ENCODE measurements at regions not wholly inside any gene's neighbourhood (a gene's known extent, or its start where the extent isn't known, plus 50 kb on each side); places are given as distances from the start of the nearest gene placed in this dataset.

DNA sequence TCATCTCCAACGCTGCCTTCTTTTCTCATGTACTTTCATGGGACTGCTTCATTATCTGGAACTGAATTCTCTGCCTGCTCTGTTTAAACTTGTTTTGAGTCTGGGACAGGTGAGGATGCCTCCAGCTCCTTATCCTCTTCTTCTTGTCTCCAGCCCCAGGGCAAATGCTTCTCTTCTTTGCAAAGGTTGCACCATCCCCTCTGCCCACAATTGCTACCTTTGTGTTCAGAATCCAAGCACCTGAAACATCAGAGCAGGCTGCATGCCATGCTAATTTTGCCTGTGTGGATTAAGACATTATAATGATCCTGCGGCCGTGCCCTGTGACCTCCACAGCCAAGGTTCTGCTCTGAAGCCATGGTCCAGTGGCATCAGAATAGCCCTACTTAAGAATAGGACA, 309.5 kb downstream of the EPHA4 start:
- no peak for DNase-seq (ENCODE audit: low spot score)
- Histone ChIP-seq H3K4me3 (no peak overlapping the region), H3K27ac (no peak overlapping the region)
- no peak for TF ChIP-seq CTCF (IDR thresholded peaks at IDR 0.05)

- Histone ChIP-seq H3K4me3 (no peak overlapping the region), H3K27ac (no peak overlapping the region)
- no peak for DNase-seq (ENCODE audit: low spot score)
- no peak for TF ChIP-seq CTCF (IDR thresholded peaks at IDR 0.05)
Measured at GRCh38 chr2:221263573-221263972, 308.5 kb downstream of the EPHA4 start.

- TF ChIP-seq CTCF (IDR thresholded peaks at IDR 0.05), result no peak
- Histone ChIP-seq H3K27ac (no peak overlapping the region), H3K4me3 (no peak overlapping the region)
- no peak for DNase-seq (ENCODE audit: low spot score)
Measured at GRCh38 chr2:221264318-221264717, 307.8 kb downstream of the EPHA4 start.

DNA sequence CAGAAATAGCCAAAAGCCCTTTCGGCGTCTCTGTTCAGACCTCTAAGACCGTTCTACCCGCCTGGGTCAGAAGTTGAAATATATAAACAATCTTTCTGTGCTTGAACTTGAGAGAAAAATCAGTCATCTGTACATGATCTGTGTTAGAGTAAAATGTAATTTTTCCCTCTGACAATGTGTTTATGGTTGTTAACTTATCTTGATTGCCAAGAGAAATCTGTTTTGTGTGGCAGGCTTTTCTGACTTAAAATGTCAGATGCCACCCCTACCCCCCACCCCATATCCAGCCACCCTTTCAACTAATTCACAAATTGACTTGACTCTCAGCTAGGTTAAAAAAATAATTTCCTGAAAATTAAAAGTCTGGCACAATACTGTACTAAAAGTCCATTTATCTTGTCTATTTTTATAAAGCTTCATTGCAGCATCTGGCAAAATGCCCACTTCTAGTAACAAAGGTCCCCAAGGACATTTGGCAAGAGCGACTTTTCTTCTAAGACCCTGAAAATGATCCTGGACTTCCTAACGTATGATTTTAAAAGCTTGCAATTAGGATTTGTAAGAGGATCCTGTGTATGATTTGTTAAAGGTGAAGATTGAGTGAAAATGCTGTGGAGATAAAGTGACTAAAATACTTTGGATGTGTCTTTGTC, 304.2 kb downstream of the EPHA4 start:
- TF ChIP-seq CTCF (IDR thresholded peaks at IDR 0.05), result no peak
- H3K27ac ChIP-seq, result no peak overlapping the region
- no peak overlapping the region for H3K4me3 ChIP-seq
- DNase-seq (ENCODE audit: low spot score), result no peak

DNA sequence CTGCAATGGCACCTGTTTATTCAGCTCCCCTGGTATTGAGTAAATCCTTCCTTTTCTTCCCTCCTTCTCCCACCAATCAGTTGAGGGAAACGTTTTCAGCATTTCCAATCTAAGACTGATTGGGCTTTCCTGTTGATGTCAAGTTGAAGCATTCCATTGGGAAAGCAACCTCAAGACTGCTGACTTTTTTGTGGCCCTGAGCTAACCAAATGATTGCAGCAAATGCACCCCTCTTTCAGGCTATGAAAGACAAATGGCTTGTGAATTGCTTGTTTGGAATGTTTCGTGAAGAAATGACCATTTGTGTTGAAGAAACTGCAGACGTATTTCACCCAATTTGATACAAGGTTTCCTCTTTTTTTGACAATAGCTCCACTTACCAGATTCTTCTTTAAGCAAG, 303.5 kb downstream of the EPHA4 start:
- no peak overlapping the region for H3K27ac ChIP-seq
- H3K4me3 ChIP-seq, result no peak overlapping the region
- DNase-seq (ENCODE audit: low spot score), result no peak
- no peak for TF ChIP-seq CTCF (IDR thresholded peaks at IDR 0.05)

DNA sequence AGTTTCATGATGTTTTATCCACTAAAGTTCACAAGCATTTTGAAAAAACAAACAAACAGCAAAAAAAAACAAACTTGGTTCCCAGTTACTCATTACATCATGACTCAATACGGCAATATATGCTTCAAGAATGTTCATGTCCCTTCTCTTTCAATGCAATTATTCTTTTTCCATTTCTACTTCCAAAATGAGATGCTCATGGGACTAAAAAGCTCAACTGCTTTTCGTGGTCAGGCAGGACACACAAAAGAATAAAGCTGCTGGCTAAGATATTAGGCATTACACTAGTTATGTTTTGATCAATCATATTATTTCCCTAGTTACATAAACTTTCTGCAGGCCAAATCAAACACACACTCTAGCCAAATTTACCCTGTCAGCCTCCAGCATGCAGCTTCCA, 301.3 kb downstream of the EPHA4 start:
- TF ChIP-seq CTCF (IDR thresholded peaks at IDR 0.05), result no peak
- H3K27ac ChIP-seq, result no peak overlapping the region
- no peak overlapping the region for H3K4me3 ChIP-seq
- DNase-seq (ENCODE audit: low spot score), result no peak

DNA sequence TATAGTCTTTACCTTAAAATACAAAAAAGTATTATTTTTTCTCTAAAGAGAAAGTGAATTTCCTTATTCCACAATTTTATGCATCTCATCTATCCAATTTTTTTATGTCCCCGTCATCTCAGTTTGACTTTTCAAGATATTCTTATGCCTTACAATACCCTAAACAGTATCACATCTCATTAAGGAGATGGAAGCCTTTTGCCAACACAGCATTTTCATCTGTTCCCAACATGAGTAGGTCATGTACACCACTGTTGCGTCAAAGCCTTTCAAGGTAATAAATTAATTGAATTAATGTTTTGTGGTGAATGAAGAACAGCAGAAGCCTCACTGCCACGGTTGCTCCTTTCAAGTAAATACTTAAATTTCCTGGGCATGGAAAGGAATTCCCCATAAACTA, 299.4 kb downstream of the EPHA4 start:
- H3K27ac ChIP-seq, result no peak overlapping the region
- TF ChIP-seq CTCF (IDR thresholded peaks at IDR 0.05), result no peak
- no peak for DNase-seq (ENCODE audit: low spot score)

More for the DNA sequence above, 299.4 kb downstream of the EPHA4 start:
- no peak overlapping the region for H3K4me3 ChIP-seq
